Kidney (tissue), 13 donors: ENCODE measurements at regions not wholly inside any gene's neighbourhood (a gene's known extent, or its start where the extent isn't known, plus 50 kb on each side); places are given as distances from the start of the nearest gene placed in this dataset.

Experiments
- DNase-seq, 5 donors: peaks; one replicate each; pipeline ENCODE4 v3.0.0-alpha.2; 2013 to 2020
- FAIRE-seq: peaks from 2 replicates; lab custom pipeline; 2012; peaks lifted over from hg19 to GRCh38; lab: Jason Lieb, UNC
- H3K27ac ChIP-seq, 2 donors: one replicate each; pipeline ENCODE4 v1.7.0; 2013; ENCODE audit warnings: low read depth in 2 of 2, low read length in 2 of 2, inconsistent platforms in 1 of 2
- H3K27me3 ChIP-seq: one replicate; pipeline ENCODE4 v1.7.1; 2013; ENCODE audit warnings: low read length, inconsistent platforms; ENCODE audit not compliant: control insufficient read depth, insufficient read depth
- H3K36me3 ChIP-seq, 3 donors: one replicate each; pipeline versions ENCODE4 v1.7.0 to v1.7.1; 2013; ENCODE audit warnings: low read length in 3 of 3, control low read depth in 1 of 3, inconsistent platforms in 1 of 3; ENCODE audit not compliant: insufficient read depth in 3 of 3, control insufficient read depth in 2 of 3
- H3K4me1 ChIP-seq, 3 donors: one replicate each; pipeline versions ENCODE4 v1.7.0 to v1.7.1; 2013; ENCODE audit warnings: low read length in 3 of 3, inconsistent platforms in 1 of 3, low read depth in 1 of 3; ENCODE audit not compliant: control insufficient read depth in 2 of 3, insufficient read depth in 2 of 3
- H3K4me3 ChIP-seq, 3 donors: one replicate each; pipeline versions ENCODE4 v1.7.0 to v1.8.1; 2013; ENCODE audit warnings: low read length in 3 of 3, control low read depth in 1 of 3, inconsistent platforms in 1 of 3
- H3K9ac ChIP-seq, 3 donors: one replicate each; pipeline versions ENCODE4 v1.7.0 to v1.7.1; 2013; ENCODE audit warnings: low read length in 3 of 3, control low read depth in 1 of 3, inconsistent platforms in 1 of 3
- H3K9me3 ChIP-seq, 3 donors: one replicate each; pipeline versions ENCODE4 v1.7.0 to v1.7.1; 2013; ENCODE audit warnings: low read length in 3 of 3, control low read depth in 1 of 3, inconsistent platforms in 1 of 3; ENCODE audit not compliant: control insufficient read depth in 2 of 3, insufficient read depth in 1 of 3
- CTCF ChIP-seq: IDR thresholded peaks from 3 replicates; pipeline ENCODE4 v1.5.1; 2012; ENCODE audit warnings: mild to moderate bottlenecking, moderate library complexity, borderline replicate concordance; ENCODE audit not compliant: insufficient read depth; ENCODE audit errors: extremely low read depth
- intact Hi-C: fragments of 100-400 bp; cut with DNase I; formaldehyde crosslinking; loops from one replicate; pipeline ENCODE4 v1.11.1; 2022
- donor health status: control.
- donor health status: control.
- donor health status: control.
- donor health status: control.
- donor health status: control.
- donor health status: DM: yes; HTN: yes; CAD: no.
- donor health status: Normal renal cell carcinoma (clear cell type).

- intact Hi-C loops, result no loop called here
- no peak for TF ChIP-seq CTCF
- no peaks in the 10 kb centered on the region for H3K36me3 ChIP-seq
- no peak overlapping the region for H3K9ac ChIP-seq
- H3K27ac ChIP-seq, result no peak overlapping the region
- no peaks in the 10 kb centered on the region for H3K27me3 ChIP-seq
- H3K4me3 ChIP-seq, result no peak overlapping the region
- DNase-seq (no peak), FAIRE-seq (no peak)
- no peaks in the 10 kb centered on the region for H3K4me1 ChIP-seq
- no peaks in the 10 kb centered on the region for H3K9me3 ChIP-seq
Measured at GRCh38 chr2:156666130-156666785, 230.1 kb downstream of the GPD2 start.

- FAIRE-seq (no peak), DNase-seq (no peak)
- TF ChIP-seq CTCF, result no peak
Measured at GRCh38 chr2:156670104-156670503, 233.9 kb downstream of the GPD2 start.

GRCh38 chr2:156671706-156672361, 235.7 kb downstream of the GPD2 start:
- no peak for FAIRE-seq
- no peaks in the 10 kb centered on the region for H3K9me3 ChIP-seq
- H3K27me3 ChIP-seq, result no peaks in the 10 kb centered on the region
- H3K27ac ChIP-seq, result no peak overlapping the region
- no peak overlapping the region for H3K9ac ChIP-seq
- intact Hi-C loops, result no loop called here
- TF ChIP-seq CTCF, result no peak
- no peak overlapping the region for H3K4me3 ChIP-seq
- H3K36me3 ChIP-seq, result no peaks in the 10 kb centered on the region
- DNase-seq, result no peak
- no peaks in the 10 kb centered on the region for H3K4me1 ChIP-seq

More at GRCh38 chr2:156670104-156670503, 233.9 kb downstream of the GPD2 start:
- Histone ChIP-seq H3K27me3 (no peaks in the 10 kb centered on the region), H3K9ac (no peak overlapping the region), H3K27ac (no peak overlapping the region), H3K4me1 (no peaks in the 10 kb centered on the region), H3K36me3 (no peaks in the 10 kb centered on the region), H3K4me3 (no peak overlapping the region), H3K9me3 (no peaks in the 10 kb centered on the region)
- intact Hi-C loops, result no loop called here
